GM12878 (cell line): ENCODE measurements at regions not wholly inside any gene's neighbourhood (a gene's known extent, or its start where the extent isn't known, plus 50 kb on each side); places are given as distances from the start of the nearest gene placed in this dataset.

Experiments
- CBX5 ChIP-seq: sonication (generic); IDR thresholded peaks from 2 replicates; pipeline ENCODE4 v1.6.1; 2016; ENCODE audit warnings: low read depth, moderate library complexity, mild to moderate bottlenecking, inconsistent platforms
- ETV6 ChIP-seq, 2 experiments: fragments of 450-650 bp in 1 of 2; IDR thresholded peaks in 1 of 2; conservative IDR thresholded peaks in 1 of 2; 2 replicates each; pipeline ENCODE4 v1.6.1; 2014; ENCODE audit warnings: antibody characterized with exemption in 1 of 2, borderline replicate concordance in 1 of 2, low read depth in 1 of 2, mild to moderate bottlenecking in 1 of 2, moderate library complexity in 1 of 2
- EZH2 ChIP-seq: IDR thresholded peaks from 2 replicates; pipeline ENCODE4 v1.6.1; 2012; ENCODE audit warnings: low read depth, mild to moderate bottlenecking, control low read depth, inconsistent platforms, low read length, borderline replicate concordance; ENCODE audit not compliant: control insufficient read depth
- HDAC2 ChIP-seq: fragments of 200-600 bp; sonication (generic); IDR thresholded peaks from 2 replicates; pipeline ENCODE4 v1.6.1; 2017
- PML ChIP-seq: IDR thresholded peaks from 2 replicates; pipeline ENCODE4 v1.6.1; 2012; ENCODE audit warnings: low read length, inconsistent platforms
- POLR2A ChIP-seq: IDR thresholded peaks from 2 replicates; pipeline ENCODE4 v1.6.1; 2011; ENCODE audit warnings: low read depth, mild to moderate bottlenecking, low read length
- RBBP5 ChIP-seq: fragments of 200-600 bp; sonication (generic); conservative IDR thresholded peaks from 2 replicates; pipeline ENCODE4 v1.6.1; 2016
- ZSCAN29 ChIP-seq: fragments of 450-650 bp; IDR thresholded peaks from 2 replicates; pipeline ENCODE4 v1.6.1; 2017; ENCODE audit warnings: mild to moderate bottlenecking, moderate library complexity
- TF ChIP-seq, protein P1 (sequence below): IDR thresholded peaks from 2 replicates; pipeline ENCODE4 v1.6.1; 2012; ENCODE audit warnings: low read length, inconsistent platforms
- TF ChIP-seq, protein P2 (sequence below), 3 experiments: IDR thresholded peaks in 2 of 3; conservative IDR thresholded peaks in 1 of 3; 2 replicates each; pipeline ENCODE4 v1.5.1; 2011; ENCODE audit warnings: low read depth in 3 of 3, low read length in 3 of 3, mild to moderate bottlenecking in 3 of 3, control low read depth in 2 of 3, moderate library complexity in 2 of 3, inconsistent platforms in 1 of 3, mixed read lengths in 1 of 3; ENCODE audit not compliant: control insufficient read depth in 2 of 3, insufficient read depth in 1 of 3; ENCODE audit errors: extremely low read depth in 1 of 3
- TF ChIP-seq, protein P3 (sequence below): IDR thresholded peaks from 2 replicates; pipeline ENCODE4 v1.6.1; 2011; ENCODE audit warnings: low read depth, mild to moderate bottlenecking, low read length, moderate library complexity, borderline replicate concordance; ENCODE audit errors: extremely low read depth

DNA sequence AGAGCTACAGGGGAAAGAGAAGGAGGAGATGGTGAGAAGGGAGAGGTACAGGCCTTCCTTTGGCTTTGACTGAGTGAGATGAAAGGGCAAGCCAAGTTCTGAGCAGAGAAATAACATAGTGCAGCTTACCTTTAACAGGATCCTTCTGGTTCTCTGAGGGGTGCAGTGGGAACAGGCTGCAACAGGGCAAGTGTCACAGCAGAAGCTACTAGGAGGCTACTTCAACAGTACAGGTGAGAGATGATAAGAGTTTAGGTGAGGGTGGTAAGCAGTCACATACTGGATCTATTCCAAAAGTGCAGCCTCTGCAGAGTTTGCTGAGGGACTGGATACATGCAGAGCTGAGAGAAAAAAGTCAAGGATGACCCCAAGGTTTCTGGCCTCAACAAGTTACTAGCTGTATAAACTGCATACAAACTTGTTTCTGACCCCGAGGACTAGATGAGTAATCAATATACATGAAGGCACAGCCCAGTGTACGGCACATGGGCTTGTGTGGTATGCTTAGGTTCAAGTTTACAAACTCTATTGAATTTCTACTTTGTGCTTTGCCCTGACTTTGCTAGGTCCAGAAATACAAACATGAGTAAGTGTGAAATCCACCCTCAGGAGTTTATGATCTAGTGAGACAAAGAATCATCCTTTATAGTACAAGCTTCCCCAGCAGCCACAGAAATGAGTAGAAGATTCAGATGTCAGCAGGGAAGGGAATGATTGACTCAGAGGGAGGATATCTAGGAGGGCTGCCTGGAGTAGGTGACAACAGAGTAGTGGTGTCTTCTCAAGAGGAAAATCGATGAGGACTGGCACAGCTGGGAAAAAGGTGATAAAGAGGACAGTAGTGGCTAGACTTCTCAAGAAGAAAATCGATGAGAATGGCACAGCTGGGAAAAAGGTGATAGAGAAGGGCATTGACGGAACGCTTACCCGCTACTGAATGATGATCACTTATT is 78.2 kb upstream of the TJP1 start:
- TF ChIP-seq, protein P1, sequence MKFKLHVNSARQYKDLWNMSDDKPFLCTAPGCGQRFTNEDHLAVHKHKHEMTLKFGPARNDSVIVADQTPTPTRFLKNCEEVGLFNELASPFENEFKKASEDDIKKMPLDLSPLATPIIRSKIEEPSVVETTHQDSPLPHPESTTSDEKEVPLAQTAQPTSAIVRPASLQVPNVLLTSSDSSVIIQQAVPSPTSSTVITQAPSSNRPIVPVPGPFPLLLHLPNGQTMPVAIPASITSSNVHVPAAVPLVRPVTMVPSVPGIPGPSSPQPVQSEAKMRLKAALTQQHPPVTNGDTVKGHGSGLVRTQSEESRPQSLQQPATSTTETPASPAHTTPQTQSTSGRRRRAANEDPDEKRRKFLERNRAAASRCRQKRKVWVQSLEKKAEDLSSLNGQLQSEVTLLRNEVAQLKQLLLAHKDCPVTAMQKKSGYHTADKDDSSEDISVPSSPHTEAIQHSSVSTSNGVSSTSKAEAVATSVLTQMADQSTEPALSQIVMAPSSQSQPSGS, result no peak
- TF ChIP-seq EZH2, result no peak
- no peak for TF ChIP-seq POLR2A
- TF ChIP-seq, protein P2, sequence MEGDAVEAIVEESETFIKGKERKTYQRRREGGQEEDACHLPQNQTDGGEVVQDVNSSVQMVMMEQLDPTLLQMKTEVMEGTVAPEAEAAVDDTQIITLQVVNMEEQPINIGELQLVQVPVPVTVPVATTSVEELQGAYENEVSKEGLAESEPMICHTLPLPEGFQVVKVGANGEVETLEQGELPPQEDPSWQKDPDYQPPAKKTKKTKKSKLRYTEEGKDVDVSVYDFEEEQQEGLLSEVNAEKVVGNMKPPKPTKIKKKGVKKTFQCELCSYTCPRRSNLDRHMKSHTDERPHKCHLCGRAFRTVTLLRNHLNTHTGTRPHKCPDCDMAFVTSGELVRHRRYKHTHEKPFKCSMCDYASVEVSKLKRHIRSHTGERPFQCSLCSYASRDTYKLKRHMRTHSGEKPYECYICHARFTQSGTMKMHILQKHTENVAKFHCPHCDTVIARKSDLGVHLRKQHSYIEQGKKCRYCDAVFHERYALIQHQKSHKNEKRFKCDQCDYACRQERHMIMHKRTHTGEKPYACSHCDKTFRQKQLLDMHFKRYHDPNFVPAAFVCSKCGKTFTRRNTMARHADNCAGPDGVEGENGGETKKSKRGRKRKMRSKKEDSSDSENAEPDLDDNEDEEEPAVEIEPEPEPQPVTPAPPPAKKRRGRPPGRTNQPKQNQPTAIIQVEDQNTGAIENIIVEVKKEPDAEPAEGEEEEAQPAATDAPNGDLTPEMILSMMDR (IDR thresholded peaks at IDR 0.05 in 2 of 3, conservative IDR thresholded peaks at IDR 0.05 in 1 of 3; ENCODE audit: control insufficient read depth in 2 of 3, extremely low read depth in 1 of 3, insufficient read depth in 1 of 3, low read depth in 3 of 3, low read length in 3 of 3), result no peak
- TF ChIP-seq CBX5, result no peak
- TF ChIP-seq RBBP5, result no peak
- TF ChIP-seq, protein P3, sequence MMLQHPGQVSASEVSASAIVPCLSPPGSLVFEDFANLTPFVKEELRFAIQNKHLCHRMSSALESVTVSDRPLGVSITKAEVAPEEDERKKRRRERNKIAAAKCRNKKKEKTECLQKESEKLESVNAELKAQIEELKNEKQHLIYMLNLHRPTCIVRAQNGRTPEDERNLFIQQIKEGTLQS, result no peak
- no peak for TF ChIP-seq ETV6 (conservative IDR thresholded peaks at IDR 0.05 in 1 of 2, IDR thresholded peaks at IDR 0.05 in 1 of 2; ENCODE audit: borderline replicate concordance in 1 of 2, low read depth in 1 of 2)
- no peak for TF ChIP-seq PML
- no peak for TF ChIP-seq HDAC2
- no peak for TF ChIP-seq ZSCAN29
